ENCODE measurements at regions not wholly inside any gene's neighbourhood (a gene's known extent, or its start where the extent isn't known, plus 50 kb on each side); places are given as distances from the start of the nearest gene placed in this dataset.

DNA sequence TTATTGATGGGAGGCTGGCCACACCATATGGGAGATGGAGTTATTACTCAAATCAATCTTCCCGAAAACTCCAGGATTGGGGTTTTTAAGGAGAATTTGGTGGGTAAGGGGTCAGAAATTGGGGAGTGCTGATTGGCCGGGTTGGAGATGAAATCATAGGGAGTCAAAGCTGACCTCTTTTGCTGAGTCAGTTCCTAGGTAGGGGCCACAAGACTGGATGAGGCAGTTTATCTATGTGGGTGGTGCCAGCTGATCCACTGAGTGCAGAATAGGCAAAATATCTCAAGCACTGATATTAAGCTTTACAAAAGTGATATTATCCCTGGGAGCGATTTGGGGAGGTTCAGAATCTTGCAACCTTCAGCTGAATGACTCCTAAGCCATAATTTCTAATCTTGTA is 75.7 kb upstream of the CLINT1 start:
- in situ Hi-C loops (cut with HindIII; ENCODE audit: low pct_unique_long_range_greater_than_20kb, low sequenced_read_pairs), result no loop called here
- no peak for DNase-seq (ENCODE audit: low read depth)

DNA sequence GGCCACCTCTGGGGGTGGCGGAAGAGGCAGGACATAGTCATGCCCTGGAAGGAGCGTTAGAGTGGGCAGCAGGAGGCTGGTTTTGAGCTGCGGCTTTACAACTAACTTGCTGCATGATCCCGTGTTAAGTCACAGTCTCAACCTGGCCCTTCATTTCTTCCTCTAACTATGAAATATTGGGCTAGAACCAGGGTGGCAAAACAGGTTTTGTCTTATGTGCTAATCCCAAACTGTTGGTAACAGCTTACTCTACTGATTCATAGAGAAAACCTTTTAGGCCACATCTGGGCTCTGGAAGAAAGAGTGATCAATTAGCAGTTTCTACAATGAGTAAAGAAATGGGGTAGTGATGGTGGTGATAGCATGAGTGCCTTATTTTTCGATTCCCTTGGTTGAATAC is 74.1 kb upstream of the CLINT1 start:
- no peak for DNase-seq (ENCODE audit: low read depth)
- in situ Hi-C loops (cut with HindIII; ENCODE audit: low pct_unique_long_range_greater_than_20kb, low sequenced_read_pairs), result no loop called here

DNA sequence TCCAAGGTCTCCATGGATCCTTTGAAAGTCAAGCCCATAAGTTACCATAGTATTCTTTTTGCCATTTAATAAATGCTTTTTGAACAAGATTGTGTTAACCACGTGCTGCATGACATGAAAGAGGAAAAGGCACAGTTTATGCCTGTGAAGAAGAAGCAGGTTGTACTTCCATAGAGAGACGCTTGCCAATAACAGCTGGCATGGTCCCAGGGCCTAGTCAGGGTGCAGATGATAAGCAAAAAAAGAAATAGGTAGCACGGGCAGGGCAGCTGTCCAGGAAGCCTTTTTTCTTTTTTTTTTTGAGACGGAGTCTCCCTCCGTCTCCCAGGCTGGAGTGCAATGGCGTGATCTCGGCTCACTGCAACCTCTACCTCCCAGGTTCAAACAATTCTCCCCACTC is 71.8 kb upstream of the CLINT1 start:
- in situ Hi-C loops (cut with HindIII; ENCODE audit: low pct_unique_long_range_greater_than_20kb, low sequenced_read_pairs), result no loop called here
- no peak for DNase-seq (ENCODE audit: low read depth)

DNA sequence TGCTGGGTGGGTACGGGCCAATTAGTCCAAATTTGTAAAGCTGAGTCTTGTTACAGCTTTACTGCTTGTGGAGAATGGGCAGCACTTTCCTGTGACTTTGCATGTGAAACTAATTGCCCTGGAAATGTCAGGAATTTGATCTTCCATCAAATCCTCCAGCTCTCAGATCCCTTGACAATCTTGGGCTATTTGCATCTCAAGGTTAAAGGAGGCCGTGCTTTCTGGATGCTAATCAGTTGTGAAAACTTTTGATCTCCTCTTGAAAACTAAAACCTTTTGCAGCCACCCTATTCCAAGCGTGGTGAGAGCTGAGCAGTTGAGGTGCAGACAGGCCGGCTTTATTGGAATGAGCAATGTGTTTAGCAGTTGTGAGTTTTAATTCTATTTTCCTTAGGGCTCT is 68.0 kb upstream of the CLINT1 start:
- in situ Hi-C loops (cut with HindIII; ENCODE audit: low pct_unique_long_range_greater_than_20kb, low sequenced_read_pairs), result no loop called here
- no peak for DNase-seq (ENCODE audit: low read depth)

DNA sequence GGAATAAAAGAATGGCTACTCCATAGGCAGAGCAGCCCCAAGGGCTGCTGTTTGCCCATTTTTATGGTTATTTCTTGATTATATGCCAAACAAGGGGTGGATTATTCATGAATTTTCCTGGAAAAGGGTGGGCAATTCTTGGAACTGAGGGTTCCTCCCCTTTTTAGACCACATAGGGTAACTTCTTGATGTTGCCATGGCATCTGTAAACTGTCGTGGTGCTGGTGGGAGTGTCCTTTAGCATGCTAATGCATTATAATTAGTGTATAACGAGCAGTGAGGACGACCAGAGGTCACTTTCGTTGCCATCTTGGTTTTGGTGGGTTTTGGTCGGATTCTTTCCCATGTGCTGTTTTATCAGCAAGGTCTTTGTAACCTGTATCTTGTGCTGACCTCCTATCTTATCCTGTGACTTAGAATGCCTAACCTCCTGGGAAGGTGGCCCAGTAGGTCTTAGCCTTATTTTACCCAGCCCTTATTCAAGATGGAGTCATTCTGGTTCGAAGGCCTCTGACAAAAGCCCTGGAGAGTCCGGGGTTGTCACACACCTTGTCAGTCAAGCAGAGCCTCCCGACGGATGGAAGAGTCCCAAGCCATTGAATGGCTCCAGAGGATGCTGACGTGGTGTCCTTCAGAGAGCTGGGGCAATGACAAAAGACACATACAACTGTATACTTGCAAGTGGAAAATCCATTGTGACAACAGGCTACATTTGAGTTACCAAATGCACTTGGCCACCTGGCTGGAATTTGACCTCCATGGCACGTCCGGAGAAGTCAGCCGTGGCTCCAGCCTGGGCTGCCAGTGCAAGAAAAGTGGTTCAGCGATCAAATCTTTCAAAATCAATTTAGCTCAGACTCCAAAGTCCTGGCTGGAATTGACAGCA is 67.1 kb upstream of the CLINT1 start:
- DNase-seq (ENCODE audit: low read depth), result no peak
- in situ Hi-C loops (cut with HindIII; ENCODE audit: low pct_unique_long_range_greater_than_20kb, low sequenced_read_pairs), result no loop called here

DNA sequence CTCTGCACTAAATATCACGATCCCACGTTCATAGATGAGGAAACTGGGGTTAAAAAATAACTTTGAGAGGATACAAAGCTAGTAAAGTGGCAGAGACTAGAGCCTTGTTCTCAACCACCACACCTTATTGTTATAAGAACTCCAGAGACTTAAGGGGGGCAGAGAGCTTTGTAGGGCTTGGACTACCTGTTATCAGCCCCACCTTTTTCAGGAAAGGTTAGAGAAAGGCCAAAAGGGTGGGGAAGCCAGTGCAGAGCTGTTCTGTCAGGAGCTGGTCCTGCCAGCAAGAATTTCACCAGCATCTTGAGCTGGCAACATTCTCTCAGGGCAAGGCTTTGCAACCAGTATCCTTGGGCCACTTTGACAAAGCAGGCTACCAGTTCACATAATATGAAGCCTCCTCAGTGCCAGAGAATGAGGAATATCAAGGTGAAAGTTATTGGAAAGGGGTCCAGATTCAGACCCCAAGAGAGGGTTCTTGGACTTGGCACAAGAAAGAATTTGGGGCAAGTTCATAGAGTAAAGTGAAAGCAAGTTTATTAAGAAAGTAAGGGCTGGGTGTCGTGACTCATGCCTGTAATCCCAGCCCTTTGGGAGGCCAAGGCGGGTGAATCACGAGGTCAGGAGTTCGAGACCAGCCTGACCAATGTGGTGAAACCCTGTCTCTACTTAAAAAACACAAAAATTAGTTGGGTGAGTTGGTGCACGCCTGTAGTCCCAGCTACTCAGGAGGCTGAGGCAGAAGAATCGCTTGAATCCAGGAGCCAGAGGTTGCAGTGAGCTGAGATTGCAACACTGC is 66.2 kb upstream of the CLINT1 start:
- in situ Hi-C loops (cut with HindIII; ENCODE audit: low pct_unique_long_range_greater_than_20kb, low sequenced_read_pairs), result no loop called here
- no peak for DNase-seq (ENCODE audit: low read depth)

DNA sequence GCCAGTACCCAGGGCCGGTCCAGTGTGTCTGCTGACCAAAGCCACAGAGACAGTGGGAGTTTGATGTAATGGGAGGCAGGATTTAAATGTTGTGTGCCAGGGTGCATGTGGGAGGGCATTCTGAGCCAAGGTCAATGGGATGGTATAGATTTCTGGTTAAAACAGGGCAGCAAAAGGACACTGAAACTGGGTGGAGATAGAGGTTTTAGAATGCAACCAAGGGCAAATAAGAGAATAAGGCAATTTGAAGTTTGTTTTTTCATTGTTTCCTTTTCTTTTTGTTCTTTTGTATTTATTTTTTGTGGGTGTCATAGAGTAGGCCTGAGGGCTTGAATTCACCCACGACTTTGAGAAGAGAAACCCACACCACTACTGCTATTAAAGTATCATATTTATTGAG is 65.5 kb upstream of the CLINT1 start:
- in situ Hi-C loops (cut with HindIII; ENCODE audit: low pct_unique_long_range_greater_than_20kb, low sequenced_read_pairs), result no loop called here

DNA sequence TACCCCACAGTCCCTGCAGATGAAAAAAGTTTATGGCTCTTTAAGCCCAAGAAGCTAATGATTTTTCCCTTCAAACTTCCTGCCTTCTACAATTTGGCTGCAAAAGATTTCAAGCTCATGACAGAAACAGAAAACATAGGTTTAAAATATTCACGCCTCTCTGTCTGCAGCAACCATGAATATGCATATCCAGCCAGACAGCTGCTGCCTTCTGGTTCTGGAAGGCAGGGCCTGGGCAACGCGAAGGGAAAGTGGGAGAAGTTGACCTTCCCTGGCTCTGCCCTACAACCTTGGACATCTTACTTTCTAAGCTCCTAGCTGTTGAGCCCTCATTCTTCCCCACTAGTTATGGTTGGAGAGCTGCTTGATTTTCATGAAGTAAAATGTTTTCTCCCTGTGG is 64.8 kb upstream of the CLINT1 start:
- no peak for DNase-seq (ENCODE audit: low read depth)
- in situ Hi-C loops (cut with HindIII; ENCODE audit: low pct_unique_long_range_greater_than_20kb, low sequenced_read_pairs), result no loop called here

More for the DNA sequence above, 65.5 kb upstream of the CLINT1 start:
- no peak for DNase-seq (ENCODE audit: low read depth)

DNA sequence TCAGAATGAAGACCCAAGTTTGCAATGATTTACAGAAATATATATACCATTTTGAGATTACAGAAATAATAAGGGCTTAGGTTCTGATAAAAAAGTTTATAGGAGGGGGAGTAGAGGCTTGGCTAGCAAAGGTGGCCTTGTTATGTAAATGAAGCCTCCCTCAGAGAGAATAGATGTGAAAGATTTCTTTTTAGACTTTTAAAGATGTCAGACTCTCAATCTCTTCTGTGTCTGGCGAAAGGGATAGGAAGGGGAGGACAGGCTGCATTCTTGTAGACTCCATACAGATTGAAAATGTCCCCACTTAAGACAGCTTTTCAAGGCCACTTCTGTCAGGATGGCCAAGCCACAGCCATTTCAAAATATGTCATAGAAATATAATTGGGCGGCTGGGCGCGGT is 63.1 kb upstream of the CLINT1 start:
- in situ Hi-C loops (cut with HindIII; ENCODE audit: low pct_unique_long_range_greater_than_20kb, low sequenced_read_pairs), result no loop called here

DNA sequence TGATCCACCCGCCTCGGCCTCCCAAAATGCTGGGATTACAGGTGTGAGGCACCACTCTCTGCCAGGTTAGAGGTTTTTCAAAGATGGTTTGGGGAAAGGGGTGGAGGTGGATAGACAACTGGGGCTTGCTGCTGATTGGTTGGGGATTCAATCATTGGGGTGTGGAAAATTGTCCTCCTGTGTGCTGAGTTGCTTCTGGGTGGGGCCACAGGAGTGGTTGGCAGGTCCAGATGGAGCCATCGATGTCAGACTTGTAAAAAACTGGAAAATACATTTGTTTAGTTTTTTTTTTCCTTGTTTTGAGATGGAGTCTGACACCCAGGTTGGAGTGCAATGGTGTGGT is 61.9 kb upstream of the CLINT1 start:
- in situ Hi-C loops (cut with HindIII; ENCODE audit: low pct_unique_long_range_greater_than_20kb, low sequenced_read_pairs), result no loop called here
- DNase-seq (ENCODE audit: low read depth), result no peak

More for the DNA sequence above, 63.1 kb upstream of the CLINT1 start:
- no peak for DNase-seq (ENCODE audit: low read depth)

DNA sequence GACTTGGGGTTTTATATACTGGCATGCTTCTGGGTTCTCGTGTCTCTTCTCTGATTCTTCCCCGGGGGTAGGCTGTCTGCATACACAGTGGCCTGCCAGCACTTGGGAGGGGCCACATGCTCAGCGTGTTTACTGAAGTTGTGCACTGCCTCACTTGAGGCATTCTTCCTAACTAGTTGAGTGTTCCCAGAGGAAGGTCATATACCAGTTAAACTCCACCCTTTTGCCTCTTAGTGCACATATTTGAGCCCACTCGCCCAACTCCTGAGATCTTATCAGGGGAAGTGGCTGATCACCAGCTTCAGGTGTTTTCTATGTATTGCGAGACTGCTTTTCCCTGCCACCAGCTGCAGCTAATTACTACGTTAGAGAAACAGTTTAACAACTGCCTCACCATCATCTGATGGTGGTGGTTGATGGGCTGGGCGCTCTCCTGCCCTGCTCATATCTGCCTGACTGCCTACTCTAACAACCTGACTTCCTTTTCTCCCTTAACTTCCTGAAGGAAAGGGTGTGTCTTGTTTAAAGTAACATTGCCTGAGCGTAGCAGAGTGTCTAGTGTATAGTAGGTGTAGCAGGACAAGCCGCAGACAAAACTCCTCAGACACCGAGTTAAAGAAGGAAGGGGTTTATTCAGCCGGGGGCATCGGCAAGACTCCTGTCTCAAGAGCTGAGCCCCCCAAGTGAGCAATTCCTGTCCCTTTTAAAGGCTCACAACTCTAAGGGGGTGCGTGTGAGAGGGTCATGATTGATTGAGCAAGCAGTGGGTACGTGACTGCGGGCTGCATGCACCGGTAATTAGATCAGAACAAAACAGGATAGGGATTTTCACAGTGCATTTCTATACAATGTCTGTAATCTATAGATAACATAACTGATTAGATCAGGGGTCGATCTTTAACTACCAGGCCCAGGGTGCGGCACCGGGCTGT is 60.1 kb upstream of the CLINT1 start:
- no peak for DNase-seq (ENCODE audit: low read depth)
- in situ Hi-C loops (cut with HindIII; ENCODE audit: low pct_unique_long_range_greater_than_20kb, low sequenced_read_pairs), result no loop called here

DNA sequence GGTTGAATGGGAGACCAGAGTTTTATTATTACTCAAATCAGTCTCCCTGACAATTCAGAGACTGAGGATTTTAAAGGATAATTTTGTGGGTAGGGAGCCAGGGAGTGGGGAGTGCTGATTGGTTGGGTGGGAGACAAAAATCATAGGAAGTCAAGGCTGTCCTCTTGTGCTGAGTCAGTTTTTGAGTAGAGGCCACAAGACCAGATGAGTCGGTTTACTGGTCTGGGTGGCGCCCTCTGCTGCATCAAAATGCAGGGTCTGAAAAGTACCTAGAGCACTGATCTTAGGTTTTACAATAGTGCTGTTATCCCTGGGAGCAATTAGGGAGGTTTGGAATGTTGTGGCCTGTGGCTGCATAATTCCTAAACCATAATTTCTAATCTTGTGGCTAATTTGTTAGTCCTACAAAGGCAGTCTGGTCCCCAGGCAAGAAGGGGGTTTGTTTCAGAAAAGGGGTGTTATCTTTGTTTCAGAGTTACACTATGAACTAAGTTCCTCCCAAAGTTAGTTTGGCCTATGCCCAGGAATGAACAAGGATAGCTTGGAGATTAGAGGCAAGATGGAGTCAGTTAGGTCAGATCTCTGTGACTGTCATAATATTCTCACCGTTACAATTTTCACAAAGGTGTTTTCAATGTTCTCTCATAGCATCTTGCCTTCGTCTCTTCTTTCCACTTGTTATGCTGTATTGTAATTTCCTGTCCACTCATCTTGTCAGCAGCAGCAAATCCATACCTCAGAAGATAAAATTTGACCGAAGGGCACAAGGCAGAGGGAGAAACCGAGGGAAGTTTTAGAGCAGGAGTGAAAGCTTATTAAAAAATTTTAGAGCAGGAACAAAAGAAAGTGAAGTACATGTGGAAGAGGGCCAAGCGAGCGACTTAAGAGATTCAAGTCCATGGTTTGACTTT is 59.2 kb upstream of the CLINT1 start:
- in situ Hi-C loops (cut with HindIII; ENCODE audit: low pct_unique_long_range_greater_than_20kb, low sequenced_read_pairs), result no loop called here
- DNase-seq (ENCODE audit: low read depth), result peak; percentile 51

DNA sequence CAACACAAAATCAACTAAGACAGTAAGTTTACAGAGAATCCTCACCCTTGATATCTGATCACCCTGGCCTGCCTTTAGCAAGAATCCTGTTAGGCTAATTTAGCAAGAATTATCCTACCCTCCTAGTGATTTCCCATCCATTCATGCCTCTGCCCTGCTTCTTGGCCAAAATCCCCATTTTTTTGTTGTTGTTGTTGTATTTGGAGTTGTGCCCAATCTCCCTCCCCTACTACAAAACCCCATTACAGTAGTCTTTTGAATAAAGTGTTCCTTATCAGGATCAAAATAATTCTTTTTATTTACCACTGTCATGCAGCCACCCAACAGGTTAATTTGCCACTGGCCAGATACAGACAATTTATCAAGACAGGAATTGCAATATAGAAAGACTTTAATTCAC is 58.5 kb upstream of the CLINT1 start:
- DNase-seq (ENCODE audit: low read depth), result no peak
- in situ Hi-C loops (cut with HindIII; ENCODE audit: low pct_unique_long_range_greater_than_20kb, low sequenced_read_pairs), result no loop called here

DNA sequence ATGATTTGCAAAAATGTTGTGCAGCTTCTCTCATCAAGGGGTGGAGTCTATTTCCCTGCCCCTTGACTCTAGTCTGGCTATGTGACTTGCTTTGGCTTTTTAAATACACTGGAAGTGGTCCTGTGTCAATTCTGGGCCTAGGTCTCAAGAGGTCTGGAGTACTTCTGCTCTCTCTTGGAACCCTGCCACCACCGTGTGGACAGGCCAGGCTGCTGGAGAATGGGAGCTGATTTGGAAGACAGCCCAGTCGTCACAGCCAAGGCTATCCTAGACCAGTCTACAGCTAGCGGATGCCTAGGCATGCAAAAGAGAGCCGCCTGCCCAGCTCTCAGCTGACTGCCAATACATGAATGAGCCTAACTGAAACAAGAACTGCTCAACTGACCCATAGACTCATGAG is 56.7 kb upstream of the CLINT1 start:
- in situ Hi-C loops (cut with HindIII; ENCODE audit: low pct_unique_long_range_greater_than_20kb, low sequenced_read_pairs), result no loop called here
- no peak for DNase-seq (ENCODE audit: low read depth)

DNA sequence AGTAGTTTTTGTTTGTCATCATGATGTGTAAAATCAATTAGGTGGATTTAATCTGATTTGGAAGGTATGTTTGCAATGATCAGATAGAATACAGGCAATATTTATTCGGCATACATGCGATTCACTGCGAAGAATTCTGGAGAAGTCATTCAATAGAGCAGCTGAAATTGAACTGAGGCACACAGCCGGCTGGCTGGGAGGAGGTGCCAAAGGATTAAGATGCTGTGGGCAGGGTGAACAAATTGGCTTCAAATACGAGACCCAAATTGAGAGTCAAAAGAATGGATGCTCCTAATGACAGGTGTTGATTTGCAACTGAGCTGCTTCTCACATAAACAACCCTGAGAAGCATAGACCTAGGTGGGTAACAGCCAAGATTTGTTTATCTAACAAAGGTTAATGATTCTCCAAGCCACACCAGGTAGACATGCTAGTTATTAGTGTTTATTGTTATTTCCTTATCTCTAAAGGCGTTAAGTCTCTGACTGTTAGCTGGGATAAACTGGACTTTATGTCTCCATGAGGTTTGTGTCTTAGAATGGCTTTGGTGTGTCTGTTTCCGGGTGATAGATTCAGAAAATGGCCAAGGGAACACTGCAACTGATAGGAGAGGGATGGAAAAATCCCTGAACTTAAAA is 55.3 kb upstream of the CLINT1 start:
- DNase-seq (ENCODE audit: low read depth), result no peak
- in situ Hi-C loops (cut with HindIII; ENCODE audit: low pct_unique_long_range_greater_than_20kb, low sequenced_read_pairs), result no loop called here

DNA sequence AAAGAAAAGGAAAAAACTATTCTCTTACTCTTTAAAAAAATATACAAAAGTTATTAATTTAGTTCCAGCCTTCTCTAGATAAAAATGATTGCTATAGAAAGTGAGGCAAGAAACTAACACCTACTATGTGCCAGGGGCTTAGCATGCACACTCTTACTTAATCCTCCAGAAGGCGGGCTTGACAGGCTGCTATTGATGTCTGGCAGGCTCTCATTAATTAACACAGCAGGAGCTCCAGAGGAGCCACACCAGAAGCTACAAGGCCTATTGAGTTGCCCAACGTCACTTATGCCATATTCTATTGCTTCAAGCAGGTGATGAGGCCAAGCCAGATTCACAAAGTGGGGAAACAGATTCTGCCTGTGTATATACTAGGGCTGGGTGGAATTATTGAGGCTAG is 54.6 kb upstream of the CLINT1 start:
- DNase-seq (ENCODE audit: low read depth), result no peak
- in situ Hi-C loops (cut with HindIII; ENCODE audit: low pct_unique_long_range_greater_than_20kb, low sequenced_read_pairs), result no loop called here

DNA sequence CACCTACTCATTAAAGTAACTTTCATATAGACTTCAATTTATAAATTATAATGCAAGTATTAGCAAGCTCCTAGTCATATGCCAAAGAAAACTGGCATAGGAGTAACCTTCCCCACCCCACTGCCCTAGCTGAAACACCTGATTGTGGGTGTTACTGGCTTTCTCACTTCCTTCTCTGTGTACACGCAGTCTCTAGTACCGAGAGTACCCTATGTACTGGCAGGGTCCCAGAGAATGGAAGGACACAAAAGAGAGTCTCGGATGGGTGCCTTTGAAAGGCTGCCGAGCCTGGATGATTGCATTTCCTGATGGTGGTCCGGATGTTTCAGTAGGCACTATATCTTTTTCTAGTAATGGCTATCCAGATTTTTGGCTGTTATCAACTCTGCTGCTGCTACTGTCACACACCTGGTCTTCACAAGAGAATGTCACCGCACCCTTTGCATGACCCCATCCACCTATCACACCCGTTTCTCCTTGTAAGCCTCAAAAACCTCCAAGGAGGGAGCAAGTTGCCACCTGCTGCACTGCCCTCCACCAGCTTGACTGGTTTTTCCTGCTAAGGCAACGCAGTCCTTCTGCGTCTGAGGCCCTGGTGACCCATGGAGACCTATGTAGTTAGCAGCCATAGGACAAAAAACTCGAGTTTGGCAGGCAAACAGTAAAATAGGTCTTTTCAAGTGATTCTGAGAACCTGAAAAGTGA is 53.8 kb upstream of the CLINT1 start:
- DNase-seq (ENCODE audit: low read depth), result no peak
- in situ Hi-C loops (cut with HindIII; ENCODE audit: low pct_unique_long_range_greater_than_20kb, low sequenced_read_pairs), result no loop called here
